ENCODE measurements at regions not wholly inside any gene's neighbourhood (a gene's known extent, or its start where the extent isn't known, plus 50 kb on each side); places are given as distances from the start of the nearest gene placed in this dataset. TPM values are rescaled to one million over a fixed set of nuclear protein-coding genes. Genes with fewer than 3 reads are reported as not detected.

DNA sequence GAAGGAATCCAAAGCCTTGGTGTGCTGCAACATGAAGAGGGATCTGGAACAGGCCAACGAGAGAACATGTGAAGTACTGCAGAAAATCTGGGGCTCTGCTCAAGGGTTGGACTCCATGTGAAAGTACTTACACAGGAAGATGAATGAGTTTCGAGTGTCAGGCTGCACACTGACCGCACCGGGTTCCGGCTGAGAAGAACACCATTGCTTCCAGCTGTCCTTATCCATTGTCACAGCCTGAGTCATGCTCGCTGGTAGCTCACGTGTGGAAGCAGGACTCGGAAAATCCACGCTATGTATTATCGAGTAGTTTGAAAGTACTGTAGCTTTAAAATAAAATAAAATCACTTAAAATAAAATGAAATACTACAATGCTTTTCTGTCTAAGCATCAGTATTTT lies 50.4 kb upstream of the TBL1X start (continued):
- no peak for TF ChIP-seq TCF12 (IDR thresholded peaks at IDR 0.05; ENCODE audit: low read depth, low read length)
- no peak for TF ChIP-seq SIN3A (conservative IDR thresholded peaks at IDR 0.05 in 1 of 2, IDR thresholded peaks at IDR 0.05 in 1 of 2; ENCODE audit: low read depth in 1 of 2, low read length in 2 of 2)
- TF ChIP-seq, protein P1, sequence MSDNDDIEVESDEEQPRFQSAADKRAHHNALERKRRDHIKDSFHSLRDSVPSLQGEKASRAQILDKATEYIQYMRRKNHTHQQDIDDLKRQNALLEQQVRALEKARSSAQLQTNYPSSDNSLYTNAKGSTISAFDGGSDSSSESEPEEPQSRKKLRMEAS (IDR thresholded peaks at IDR 0.05), result no peak

Small RNAs in the stretch of these regions (small RNA-seq; reads per million reads assigned to genes)
- gene AC119618.1 (ENCODE audit: insufficient read depth) (not detected), gene RNA5SP499 (ENCODE audit: insufficient read depth) (not detected)
